MM.1S (cell line): ENCODE measurements at regions not wholly inside any gene's neighbourhood (a gene's known extent, or its start where the extent isn't known, plus 50 kb on each side); places are given as distances from the start of the nearest gene placed in this dataset.

Source experiments
- EZH2 ChIP-seq: fragments of 300-600 bp; sonication (generic); optimal IDR thresholded peaks from 2 replicates; pipeline ENCODE3; 2017; ENCODE audit warnings: low read depth, mild to moderate bottlenecking, antibody characterized with exemption, low read length, mixed read lengths
- EZH2phosphoT487 ChIP-seq: fragments of 300-600 bp; sonication (generic); IDR thresholded peaks from 2 replicates; pipeline ENCODE4 v1.6.1; 2018; ENCODE audit warnings: antibody characterized with exemption, low read length
- TF ChIP-seq, protein P1 (sequence below): fragments of 300-600 bp; sonication (generic); IDR thresholded peaks from 2 replicates; pipeline ENCODE4 v1.5.1; 2016; ENCODE audit warnings: antibody characterized with exemption, low read length, mixed read lengths

DNA sequence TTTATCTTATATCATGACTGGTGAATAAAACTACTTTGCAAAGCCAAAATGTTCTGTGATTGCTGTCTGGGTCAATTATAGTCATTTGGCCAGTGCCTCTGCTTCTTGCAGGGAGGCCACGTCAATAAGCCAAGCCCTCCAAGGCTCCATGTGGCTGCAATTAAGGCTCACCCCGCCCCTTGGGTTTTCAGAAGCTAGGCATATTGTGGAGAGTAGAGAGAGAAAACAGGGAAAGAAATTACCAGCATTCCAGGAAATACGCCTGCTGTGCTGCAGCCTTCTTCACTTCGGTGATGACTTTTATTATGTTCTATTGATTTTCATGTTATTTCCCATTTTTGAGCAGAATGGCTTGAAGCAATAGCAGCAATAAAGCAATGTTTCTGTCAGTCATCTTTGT, 319.7 kb downstream of the SOX11 start:
- TF ChIP-seq, protein P1, sequence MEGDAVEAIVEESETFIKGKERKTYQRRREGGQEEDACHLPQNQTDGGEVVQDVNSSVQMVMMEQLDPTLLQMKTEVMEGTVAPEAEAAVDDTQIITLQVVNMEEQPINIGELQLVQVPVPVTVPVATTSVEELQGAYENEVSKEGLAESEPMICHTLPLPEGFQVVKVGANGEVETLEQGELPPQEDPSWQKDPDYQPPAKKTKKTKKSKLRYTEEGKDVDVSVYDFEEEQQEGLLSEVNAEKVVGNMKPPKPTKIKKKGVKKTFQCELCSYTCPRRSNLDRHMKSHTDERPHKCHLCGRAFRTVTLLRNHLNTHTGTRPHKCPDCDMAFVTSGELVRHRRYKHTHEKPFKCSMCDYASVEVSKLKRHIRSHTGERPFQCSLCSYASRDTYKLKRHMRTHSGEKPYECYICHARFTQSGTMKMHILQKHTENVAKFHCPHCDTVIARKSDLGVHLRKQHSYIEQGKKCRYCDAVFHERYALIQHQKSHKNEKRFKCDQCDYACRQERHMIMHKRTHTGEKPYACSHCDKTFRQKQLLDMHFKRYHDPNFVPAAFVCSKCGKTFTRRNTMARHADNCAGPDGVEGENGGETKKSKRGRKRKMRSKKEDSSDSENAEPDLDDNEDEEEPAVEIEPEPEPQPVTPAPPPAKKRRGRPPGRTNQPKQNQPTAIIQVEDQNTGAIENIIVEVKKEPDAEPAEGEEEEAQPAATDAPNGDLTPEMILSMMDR: no peak
- TF ChIP-seq EZH2 (no peak), EZH2phosphoT487 (no peak)
